Natural killer cell (primary cell): ENCODE measurements at regions not wholly inside any gene's neighbourhood (a gene's known extent, or its start where the extent isn't known, plus 50 kb on each side); places are given as distances from the start of the nearest gene placed in this dataset.

ENCODE experiments used
- ATAC-seq, 3 donors: fragments of 150-1000 bp in 2 of 3; fragments of 200-7000 bp in 1 of 3; cut with Tn5 transposase; 1 replicate in 1 of 3; 2 replicates in 2 of 3; pipeline ENCODE4 v1.10.0; 2021; ENCODE audit warnings: mild to moderate bottlenecking in 2 of 3, moderate library complexity in 2 of 3
- DNase-seq, 2 donors: peaks; one replicate each; pipeline versions ENCODE4 v3.0.0 to v3.0.0-alpha.2; 2013 to 2021; ENCODE audit warnings: mixed read lengths in 1 of 2
- H3K27ac ChIP-seq: one replicate; pipeline ENCODE4 v1.5.1; 2013; ENCODE audit warnings: mild to moderate bottlenecking, low read length
- H3K27me3 ChIP-seq: one replicate; pipeline ENCODE4 v1.6.1; 2013; ENCODE audit warnings: low read length; ENCODE audit not compliant: control insufficient read depth, insufficient read depth
- H3K36me3 ChIP-seq: one replicate; pipeline ENCODE4 v1.6.1; 2013; ENCODE audit warnings: low read length; ENCODE audit not compliant: control insufficient read depth, insufficient read depth
- H3K4me1 ChIP-seq: one replicate; pipeline ENCODE4 v1.6.1; 2013; ENCODE audit warnings: low read length; ENCODE audit not compliant: control insufficient read depth, insufficient read depth
- H3K4me3 ChIP-seq: one replicate; pipeline ENCODE4 v1.5.1; 2013; ENCODE audit warnings: low read length
- H3K9me3 ChIP-seq: one replicate; pipeline ENCODE4 v1.6.1; 2013; ENCODE audit warnings: low read length; ENCODE audit not compliant: control insufficient read depth, insufficient read depth
- H3K27ac Mint-ChIP-seq, 2 donors: one replicate each; pipeline ENCODE4 v1.8.0; 2022; ENCODE audit warnings: mild to moderate bottlenecking in 2 of 2, mixed read lengths in 2 of 2, moderate library complexity in 1 of 2
- H3K27me3 Mint-ChIP-seq, 2 donors: one replicate each; pipeline ENCODE4 v1.8.0; 2022; ENCODE audit warnings: low read depth in 2 of 2, mixed read lengths in 2 of 2
- H3K36me3 Mint-ChIP-seq: one replicate; pipeline ENCODE4 v1.8.0; 2022; ENCODE audit warnings: mixed read lengths
- H3K4me1 Mint-ChIP-seq, 2 donors: one replicate each; pipeline ENCODE4 v1.8.0; 2022; ENCODE audit warnings: mixed read lengths in 2 of 2
- H3K4me3 Mint-ChIP-seq: one replicate; pipeline ENCODE4 v1.8.0; 2022; ENCODE audit warnings: mild to moderate bottlenecking, moderate library complexity, mixed read lengths
- H3K9me3 Mint-ChIP-seq, 2 donors: one replicate each; pipeline ENCODE4 v1.8.0; 2022; ENCODE audit warnings: mixed read lengths in 2 of 2
- CTCF ChIP-seq: fragments of 200-600 bp; IDR thresholded peaks from one replicate; pipeline ENCODE4 v1.8.0; 2022; ENCODE audit warnings: antibody characterized with exemption
- WGBS: methylation state at CpG from one replicate; pipeline ENCODE4 v1.1.7; 2013; ENCODE audit warnings: missing lambda C conversion rate; ENCODE audit not compliant: insufficient coverage; 5-methylcytosine and 5-hydroxymethylcytosine counted together
- intact Hi-C: fragments of 100-400 bp; cut with micrococcal nuclease; formaldehyde crosslinking; loops from one replicate; pipeline ENCODE4 v1.14.2; 2022

- no peak overlapping the region for H3K4me3 ChIP-seq
- H3K4me1 ChIP-seq = no peaks in the 10 kb centered on the region
- Mint-ChIP-seq H3K27ac (no peak overlapping the region), H3K27me3 (peaks cover 3 to 7% of the 10 kb centered on the region in 2 donors), H3K36me3 (no peaks in the 10 kb centered on the region), H3K4me3 (no peak overlapping the region), H3K4me1 (no peaks in the 10 kb centered on the region), H3K9me3 (peaks cover 0 to 5% of the 10 kb centered on the region in 2 donors)
- intact Hi-C loops = no loop called here
- H3K36me3 ChIP-seq = no peaks in the 10 kb centered on the region
- TF ChIP-seq CTCF = no peak
- 92% methylated on average over 2 of the region's 2 CpGs for WGBS
- ATAC-seq = no peak
- DNase-seq = no peak
- no peaks in the 10 kb centered on the region for H3K9me3 ChIP-seq
- no peak overlapping the region for H3K27ac ChIP-seq
- H3K27me3 ChIP-seq = no peaks in the 10 kb centered on the region
Measured at GRCh38 chr6:99064834-99065233, 117.1 kb upstream of the FBXL4 start.

- no peaks in the 10 kb centered on the region for H3K4me1 ChIP-seq
- Mint-ChIP-seq H3K27me3 (peaks cover 0 to 3% of the 10 kb centered on the region in 2 donors), H3K4me3 (no peak overlapping the region), H3K27ac (no peak overlapping the region), H3K36me3 (no peaks in the 10 kb centered on the region), H3K9me3 (peaks cover 0 to 3% of the 10 kb centered on the region in 2 donors), H3K4me1 (no peaks in the 10 kb centered on the region)
- no peaks in the 10 kb centered on the region for H3K36me3 ChIP-seq
- 95% methylated on average over 6 of the region's 6 CpGs for WGBS
- no peaks in the 10 kb centered on the region for H3K27me3 ChIP-seq
- no peak overlapping the region for H3K27ac ChIP-seq
- intact Hi-C loops = no loop called here
- no peak for TF ChIP-seq CTCF
- no peaks in the 10 kb centered on the region for H3K9me3 ChIP-seq
- DNase-seq (no peak), ATAC-seq (no peak)
- no peak overlapping the region for H3K4me3 ChIP-seq
Measured at GRCh38 chr6:99036672-99037071, 88.9 kb upstream of the FBXL4 start.

- no peak overlapping the region for H3K27ac ChIP-seq
- H3K36me3 Mint-ChIP-seq = no peaks in the 10 kb centered on the region
- TF ChIP-seq CTCF = no peak
- intact Hi-C loops = no loop called here
- no peaks in the 10 kb centered on the region for H3K4me1 ChIP-seq
- ATAC-seq = no peak
- no peak overlapping the region for H3K4me3 Mint-ChIP-seq
- no peak overlapping the region for H3K27ac Mint-ChIP-seq
- DNase-seq = no peak
- no peaks in the 10 kb centered on the region for H3K36me3 ChIP-seq
- H3K27me3 ChIP-seq = no peaks in the 10 kb centered on the region
- 77% methylated on average over 2 of the region's 2 CpGs for WGBS
- H3K27me3 Mint-ChIP-seq = peaks cover 0 to 4% of the 10 kb centered on the region in 2 donors
- no peaks in the 10 kb centered on the region for H3K9me3 ChIP-seq
- H3K4me1 Mint-ChIP-seq = no peaks in the 10 kb centered on the region
- peaks cover 0 to under 1% of the 10 kb centered on the region in 2 donors for H3K9me3 Mint-ChIP-seq
- no peak overlapping the region for H3K4me3 ChIP-seq
Measured at GRCh38 chr6:99032396-99032795, 84.7 kb upstream of the FBXL4 start.

- no peak overlapping the region for H3K4me3 Mint-ChIP-seq
- Histone ChIP-seq H3K27me3 (no peaks in the 10 kb centered on the region), H3K4me3 (no peak overlapping the region), H3K27ac (no peak overlapping the region), H3K36me3 (no peaks in the 10 kb centered on the region), H3K4me1 (no peaks in the 10 kb centered on the region), H3K9me3 (no peaks in the 10 kb centered on the region)
- TF ChIP-seq CTCF = no peak
- peaks cover 3% of the 10 kb centered on the region in 2 donors for H3K9me3 Mint-ChIP-seq
- WGBS = 89% methylated on average over 4 of the region's 4 CpGs
- H3K36me3 Mint-ChIP-seq = no peaks in the 10 kb centered on the region
- no peak overlapping the region for H3K27ac Mint-ChIP-seq
- DNase-seq = no peak
- no peak for ATAC-seq
- no peaks in the 10 kb centered on the region for H3K4me1 Mint-ChIP-seq
- intact Hi-C loops = no loop called here
- H3K27me3 Mint-ChIP-seq = peaks cover 0 to 4% of the 10 kb centered on the region in 2 donors
Measured at GRCh38 chr6:99031957-99032356, 84.2 kb upstream of the FBXL4 start.
